ENCODE measurements at regions not wholly inside any gene's neighbourhood (a gene's known extent, or its start where the extent isn't known, plus 50 kb on each side); places are given as distances from the start of the nearest gene placed in this dataset.

DNA sequence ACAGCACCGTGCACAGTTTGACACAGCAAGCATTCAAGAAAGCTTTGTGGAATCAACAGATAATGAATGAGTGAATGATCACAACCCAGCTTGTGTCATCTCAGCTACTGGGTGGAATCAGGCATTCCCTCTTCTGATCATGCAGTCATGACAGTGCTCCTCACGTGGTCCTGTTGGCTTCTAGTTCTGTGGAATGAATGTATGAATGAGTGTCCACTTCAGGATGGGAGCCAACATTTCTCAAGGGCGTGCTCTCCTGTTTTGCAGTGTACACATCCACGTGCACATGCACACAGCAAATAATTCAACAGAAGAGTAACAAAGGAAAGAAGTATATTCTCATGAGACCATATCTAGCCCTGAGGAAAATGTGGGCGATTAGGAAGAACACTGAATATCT is 133.1 kb upstream of the NPVF start:
- TF ChIP-seq, protein P1, sequence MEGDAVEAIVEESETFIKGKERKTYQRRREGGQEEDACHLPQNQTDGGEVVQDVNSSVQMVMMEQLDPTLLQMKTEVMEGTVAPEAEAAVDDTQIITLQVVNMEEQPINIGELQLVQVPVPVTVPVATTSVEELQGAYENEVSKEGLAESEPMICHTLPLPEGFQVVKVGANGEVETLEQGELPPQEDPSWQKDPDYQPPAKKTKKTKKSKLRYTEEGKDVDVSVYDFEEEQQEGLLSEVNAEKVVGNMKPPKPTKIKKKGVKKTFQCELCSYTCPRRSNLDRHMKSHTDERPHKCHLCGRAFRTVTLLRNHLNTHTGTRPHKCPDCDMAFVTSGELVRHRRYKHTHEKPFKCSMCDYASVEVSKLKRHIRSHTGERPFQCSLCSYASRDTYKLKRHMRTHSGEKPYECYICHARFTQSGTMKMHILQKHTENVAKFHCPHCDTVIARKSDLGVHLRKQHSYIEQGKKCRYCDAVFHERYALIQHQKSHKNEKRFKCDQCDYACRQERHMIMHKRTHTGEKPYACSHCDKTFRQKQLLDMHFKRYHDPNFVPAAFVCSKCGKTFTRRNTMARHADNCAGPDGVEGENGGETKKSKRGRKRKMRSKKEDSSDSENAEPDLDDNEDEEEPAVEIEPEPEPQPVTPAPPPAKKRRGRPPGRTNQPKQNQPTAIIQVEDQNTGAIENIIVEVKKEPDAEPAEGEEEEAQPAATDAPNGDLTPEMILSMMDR (IDR thresholded peaks at IDR 0.05; ENCODE audit: poor library complexity, severe bottlenecking) = no peak
- TF ChIP-seq, protein P2, sequence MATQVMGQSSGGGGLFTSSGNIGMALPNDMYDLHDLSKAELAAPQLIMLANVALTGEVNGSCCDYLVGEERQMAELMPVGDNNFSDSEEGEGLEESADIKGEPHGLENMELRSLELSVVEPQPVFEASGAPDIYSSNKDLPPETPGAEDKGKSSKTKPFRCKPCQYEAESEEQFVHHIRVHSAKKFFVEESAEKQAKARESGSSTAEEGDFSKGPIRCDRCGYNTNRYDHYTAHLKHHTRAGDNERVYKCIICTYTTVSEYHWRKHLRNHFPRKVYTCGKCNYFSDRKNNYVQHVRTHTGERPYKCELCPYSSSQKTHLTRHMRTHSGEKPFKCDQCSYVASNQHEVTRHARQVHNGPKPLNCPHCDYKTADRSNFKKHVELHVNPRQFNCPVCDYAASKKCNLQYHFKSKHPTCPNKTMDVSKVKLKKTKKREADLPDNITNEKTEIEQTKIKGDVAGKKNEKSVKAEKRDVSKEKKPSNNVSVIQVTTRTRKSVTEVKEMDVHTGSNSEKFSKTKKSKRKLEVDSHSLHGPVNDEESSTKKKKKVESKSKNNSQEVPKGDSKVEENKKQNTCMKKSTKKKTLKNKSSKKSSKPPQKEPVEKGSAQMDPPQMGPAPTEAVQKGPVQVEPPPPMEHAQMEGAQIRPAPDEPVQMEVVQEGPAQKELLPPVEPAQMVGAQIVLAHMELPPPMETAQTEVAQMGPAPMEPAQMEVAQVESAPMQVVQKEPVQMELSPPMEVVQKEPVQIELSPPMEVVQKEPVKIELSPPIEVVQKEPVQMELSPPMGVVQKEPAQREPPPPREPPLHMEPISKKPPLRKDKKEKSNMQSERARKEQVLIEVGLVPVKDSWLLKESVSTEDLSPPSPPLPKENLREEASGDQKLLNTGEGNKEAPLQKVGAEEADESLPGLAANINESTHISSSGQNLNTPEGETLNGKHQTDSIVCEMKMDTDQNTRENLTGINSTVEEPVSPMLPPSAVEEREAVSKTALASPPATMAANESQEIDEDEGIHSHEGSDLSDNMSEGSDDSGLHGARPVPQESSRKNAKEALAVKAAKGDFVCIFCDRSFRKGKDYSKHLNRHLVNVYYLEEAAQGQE (IDR thresholded peaks at IDR 0.05; ENCODE audit: borderline replicate concordance) = no peak
- no peak for TF ChIP-seq EZH2 (IDR thresholded peaks at IDR 0.05; ENCODE audit: borderline replicate concordance, insufficient read depth, low read length, poor library complexity, severe bottlenecking)
- TF ChIP-seq RAD21 (conservative IDR thresholded peaks at IDR 0.05) = no peak
- TF ChIP-seq POLR2AphosphoS5 (IDR thresholded peaks at IDR 0.05) = no peak
- TF ChIP-seq EP300 (conservative IDR thresholded peaks at IDR 0.05; ENCODE audit: poor library complexity, severe bottlenecking) = no peak

Measured in neural cell (in vitro differentiated cells).